Mucosa of rectum (tissue), 2 donors: ENCODE measurements at regions not wholly inside any gene's neighbourhood (a gene's known extent, or its start where the extent isn't known, plus 50 kb on each side); places are given as distances from the start of the nearest gene placed in this dataset.

ENCODE experiments used
- H3K27ac ChIP-seq, 2 donors: one replicate each; pipeline ENCODE4 v1.7.0; 2013; ENCODE audit warnings: inconsistent platforms in 2 of 2, low read depth in 2 of 2, low read length in 2 of 2
- H3K27me3 ChIP-seq, 2 donors: one replicate each; pipeline ENCODE4 v1.7.0; 2013; ENCODE audit warnings: low read length in 2 of 2; ENCODE audit not compliant: control insufficient read depth in 2 of 2, insufficient read depth in 2 of 2
- H3K36me3 ChIP-seq, 2 donors: one replicate each; pipeline ENCODE4 v1.7.0; 2013; ENCODE audit warnings: low read length in 2 of 2; ENCODE audit not compliant: control insufficient read depth in 2 of 2, insufficient read depth in 2 of 2
- H3K4me1 ChIP-seq, 2 donors: one replicate each; pipeline ENCODE4 v1.7.0; 2013; ENCODE audit warnings: low read length in 2 of 2, mild to moderate bottlenecking in 1 of 2; ENCODE audit not compliant: control insufficient read depth in 2 of 2, insufficient read depth in 2 of 2
- H3K4me3 ChIP-seq, 2 donors: one replicate each; pipeline ENCODE4 v1.7.0; 2013; ENCODE audit warnings: low read length in 2 of 2
- H3K9ac ChIP-seq, 2 donors: one replicate each; pipeline ENCODE4 v1.7.0; 2013; ENCODE audit warnings: low read length in 2 of 2, low read depth in 1 of 2, mild to moderate bottlenecking in 1 of 2
- H3K9me3 ChIP-seq, 2 donors: one replicate each; pipeline ENCODE4 v1.7.0; 2013; ENCODE audit warnings: low read length in 2 of 2; ENCODE audit not compliant: control insufficient read depth in 2 of 2
- donor health status: healthy.
- donor health status: Normal muscosa, but diverticular disease.

DNA sequence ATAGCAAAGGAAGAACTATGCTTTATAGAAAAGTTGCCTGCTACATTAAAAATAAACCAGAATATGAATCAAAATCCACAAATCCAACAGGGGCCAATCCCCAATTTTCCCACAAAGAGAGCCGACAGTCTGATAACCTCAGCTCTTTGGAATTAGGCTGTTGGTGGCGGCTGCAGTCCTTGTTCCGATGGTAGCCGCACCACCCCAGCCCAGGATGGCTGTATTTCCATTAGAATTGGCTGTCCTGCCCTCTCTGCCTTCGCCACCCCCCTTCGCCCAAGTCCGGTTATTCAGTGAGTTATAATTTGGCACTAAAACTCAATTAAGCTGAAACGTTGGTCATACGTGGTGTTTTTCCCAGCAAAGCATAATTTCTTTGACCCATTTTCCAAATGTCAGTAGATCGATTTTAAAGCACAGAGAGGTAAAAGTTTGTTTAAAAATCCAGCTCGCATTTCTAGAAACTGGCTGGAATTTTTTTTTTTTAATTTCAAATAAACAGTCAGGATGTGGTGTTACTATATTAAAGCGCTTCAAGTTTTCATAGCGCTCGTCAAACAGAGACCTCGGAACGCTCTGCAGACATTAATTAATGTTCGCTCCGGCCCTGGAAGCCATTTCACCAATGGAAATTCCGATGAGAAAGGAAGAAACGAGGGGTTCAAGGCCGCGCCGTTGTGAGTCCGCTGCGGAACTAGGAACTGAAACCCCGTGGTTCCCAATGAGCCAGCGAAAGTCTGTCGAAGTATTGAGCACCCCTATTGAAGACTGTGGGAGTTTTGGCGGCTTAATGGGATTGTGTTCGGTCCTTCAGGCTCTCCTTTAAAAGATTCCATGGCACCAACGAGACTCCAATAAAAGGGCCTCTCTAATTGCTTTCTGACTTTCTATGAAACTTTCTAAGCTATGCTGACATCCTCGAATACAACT is 104.8 kb upstream of the DIO3 start:
- H3K9ac ChIP-seq, result no peak overlapping the region
- no peaks in the 10 kb centered on the region for H3K9me3 ChIP-seq
- H3K36me3 ChIP-seq, result no peaks in the 10 kb centered on the region
- H3K27me3 ChIP-seq, result peaks cover 14 to 23% of the 10 kb centered on the region in 2 donors
- peaks cover 0 to 3% of the 10 kb centered on the region in 2 donors for H3K4me1 ChIP-seq
- no peak overlapping the region for H3K4me3 ChIP-seq
- no peak overlapping the region for H3K27ac ChIP-seq

DNA sequence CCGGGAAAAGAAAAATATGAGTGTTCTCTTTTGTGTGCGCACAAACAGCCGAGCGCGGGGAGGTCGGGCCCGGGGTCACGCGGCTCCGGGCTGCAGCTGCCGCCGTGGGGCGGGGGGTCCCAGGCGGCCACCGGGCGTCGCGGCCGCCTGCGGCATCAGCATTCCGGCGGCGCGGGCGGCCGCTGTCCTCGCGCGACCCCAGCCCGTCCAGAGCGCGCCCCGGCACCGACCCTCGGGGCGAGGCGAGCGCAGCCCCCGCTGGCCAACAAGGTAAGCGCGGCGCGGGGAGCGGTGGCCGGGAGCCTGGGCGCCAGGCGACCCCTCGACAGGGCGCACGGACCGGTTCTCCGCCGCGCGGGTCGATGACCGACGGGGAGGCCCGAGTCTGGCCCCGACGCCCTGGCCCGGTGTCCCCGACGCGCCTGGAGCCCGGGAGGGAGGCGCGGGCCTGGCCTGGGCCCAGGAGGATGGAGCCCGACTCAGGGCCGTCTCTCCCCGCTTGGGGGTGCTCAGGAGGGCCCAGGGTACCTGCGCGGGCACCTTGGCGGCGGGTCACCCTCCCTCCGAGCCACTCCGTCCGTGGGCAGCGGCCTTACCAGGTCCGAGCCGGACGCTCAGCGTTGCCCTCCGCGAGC is 103.9 kb upstream of the DIO3 start:
- Histone ChIP-seq H3K27me3 (peaks cover 14 to 23% of the 10 kb centered on the region in 2 donors), H3K9me3 (no peaks in the 10 kb centered on the region), H3K4me3 (no peak overlapping the region), H3K27ac (no peak overlapping the region), H3K4me1 (peaks cover 0 to 3% of the 10 kb centered on the region in 2 donors), H3K9ac (no peak overlapping the region), H3K36me3 (no peaks in the 10 kb centered on the region)

DNA sequence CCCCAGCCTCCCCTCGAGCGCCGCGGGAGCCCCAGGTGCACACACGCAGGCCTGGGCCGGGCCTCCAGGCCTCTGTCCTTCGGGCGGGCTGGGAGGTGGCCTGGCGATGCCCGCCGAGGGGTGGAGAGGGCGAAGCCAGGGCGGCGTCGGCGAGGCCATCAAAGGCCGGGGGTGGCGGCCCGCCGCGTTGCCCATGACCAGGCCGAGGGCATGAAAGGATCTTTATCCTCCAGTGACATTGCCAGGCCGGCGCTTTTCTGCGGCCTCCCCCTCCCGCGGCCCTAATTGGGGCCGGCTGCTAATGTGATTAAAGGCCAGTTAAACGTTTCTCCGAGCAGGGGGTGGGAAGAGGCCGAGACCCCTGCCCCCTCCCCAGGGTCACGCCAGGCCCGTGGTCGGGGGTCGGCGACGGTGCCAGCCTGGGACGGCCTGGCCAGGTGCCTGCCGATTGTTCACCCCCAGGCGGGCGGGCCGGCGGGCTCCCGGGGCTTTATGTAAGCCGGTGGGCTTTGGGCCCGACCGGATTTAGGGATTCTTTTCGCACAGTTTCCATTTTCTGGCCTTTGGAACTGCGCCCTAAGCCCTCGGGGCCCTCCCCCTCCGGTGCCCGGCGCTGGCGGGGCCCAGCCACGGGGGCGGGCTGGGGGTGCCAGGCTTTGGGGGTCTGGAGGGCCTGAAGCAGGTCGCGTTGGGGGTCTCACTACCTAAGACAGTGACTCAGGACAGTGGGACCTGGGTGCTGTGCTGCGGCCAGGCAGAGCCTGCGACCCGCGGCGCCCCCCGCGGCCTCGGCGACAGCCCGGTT is 103.2 kb upstream of the DIO3 start:
- no peak overlapping the region for H3K4me3 ChIP-seq
- H3K27me3 ChIP-seq, result peaks cover 14 to 23% of the 10 kb centered on the region in 2 donors
- no peak overlapping the region for H3K27ac ChIP-seq
- H3K9ac ChIP-seq, result no peak overlapping the region
- peaks cover 0 to 3% of the 10 kb centered on the region in 2 donors for H3K4me1 ChIP-seq
- no peaks in the 10 kb centered on the region for H3K9me3 ChIP-seq
- H3K36me3 ChIP-seq, result no peaks in the 10 kb centered on the region

DNA sequence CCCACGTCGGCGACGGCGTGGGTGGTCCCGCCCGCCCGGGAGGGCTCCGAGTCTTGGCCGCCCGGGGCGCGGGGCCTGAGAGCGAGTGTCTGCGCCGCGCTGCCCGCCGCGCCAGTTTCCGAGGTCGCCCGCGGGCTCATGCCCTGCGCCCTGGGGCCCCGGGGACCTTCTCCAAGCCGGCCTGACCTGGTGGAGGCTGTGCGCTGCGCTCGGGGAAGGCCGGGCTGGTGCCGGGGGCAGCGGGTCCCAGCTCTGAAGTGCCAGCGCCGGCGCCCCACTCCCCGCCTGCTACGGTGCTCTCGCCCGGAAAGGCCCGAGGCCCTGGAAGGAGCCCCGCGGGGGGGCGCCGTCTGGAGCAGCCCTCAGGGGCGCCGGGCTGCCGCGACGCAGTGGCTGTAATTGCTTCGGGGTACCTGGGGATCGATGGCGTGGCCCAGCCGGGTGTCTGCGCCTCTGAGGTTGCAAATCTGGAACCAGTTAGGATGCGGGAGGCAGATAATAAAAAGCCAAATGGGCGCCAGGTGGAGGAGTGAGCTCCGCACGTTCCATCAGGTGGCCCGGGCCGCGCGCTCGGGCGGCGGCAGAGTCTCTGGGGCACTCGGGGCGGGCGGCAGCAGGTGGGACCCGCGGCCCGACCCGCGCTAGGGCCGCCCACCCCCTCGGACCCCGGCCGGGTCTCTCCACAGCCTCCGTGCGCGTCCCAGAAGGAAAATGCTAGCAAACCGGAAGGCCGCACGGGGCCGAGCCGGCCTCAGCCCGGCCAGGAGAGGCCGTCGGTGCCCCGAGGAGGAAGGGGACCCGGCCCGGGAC is 102.3 kb upstream of the DIO3 start:
- H3K4me1 ChIP-seq, result peaks cover 0 to 3% of the 10 kb centered on the region in 2 donors
- no peak overlapping the region for H3K27ac ChIP-seq
- peaks cover 14 to 23% of the 10 kb centered on the region in 2 donors for H3K27me3 ChIP-seq
- H3K36me3 ChIP-seq, result no peaks in the 10 kb centered on the region
- no peak overlapping the region for H3K4me3 ChIP-seq
- H3K9ac ChIP-seq, result no peak overlapping the region
- H3K9me3 ChIP-seq, result no peaks in the 10 kb centered on the region

DNA sequence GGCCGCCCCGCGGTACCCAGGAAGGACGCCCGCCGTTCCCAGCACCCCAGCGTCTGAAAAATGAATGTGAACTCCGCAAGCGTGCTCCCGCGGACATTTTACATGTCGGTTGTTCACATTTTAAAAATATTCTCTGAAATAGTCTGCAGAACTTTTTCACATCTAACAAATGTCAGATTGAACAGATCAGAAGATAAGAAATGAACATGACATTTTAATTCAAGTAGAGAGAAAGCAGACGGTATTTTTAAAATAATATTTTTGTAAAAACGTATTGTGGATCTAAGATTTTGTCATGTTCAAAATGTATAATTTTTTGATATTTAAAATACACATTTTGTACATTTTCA is 101.8 kb upstream of the DIO3 start:
- H3K4me3 ChIP-seq, result no peak overlapping the region

DNA sequence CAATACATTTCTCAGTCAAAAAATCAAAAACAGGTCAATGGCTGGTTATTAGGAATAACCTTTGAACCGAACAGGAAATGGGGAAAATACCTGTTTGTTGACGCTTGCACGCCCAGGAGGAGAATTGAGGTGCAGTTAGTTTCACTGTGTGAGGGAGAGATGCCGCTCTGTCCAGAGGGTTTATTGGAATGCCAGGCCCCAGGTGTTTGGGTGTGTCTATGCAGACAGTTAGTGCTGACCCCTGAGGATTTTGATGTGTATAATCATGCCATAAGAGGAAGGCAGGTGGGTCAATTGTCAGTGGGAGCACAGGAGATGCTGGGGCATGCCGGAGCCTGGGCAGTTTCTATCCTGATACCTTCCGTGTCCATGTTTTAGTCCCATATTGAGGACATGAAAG is 100.8 kb upstream of the DIO3 start:
- no peak overlapping the region for H3K9ac ChIP-seq
- peaks cover 0 to 3% of the 10 kb centered on the region in 2 donors for H3K4me1 ChIP-seq
- peaks cover 10 to 17% of the 10 kb centered on the region in 2 donors for H3K27me3 ChIP-seq
- no peaks in the 10 kb centered on the region for H3K36me3 ChIP-seq
- no peak overlapping the region for H3K27ac ChIP-seq
- H3K9me3 ChIP-seq, result no peaks in the 10 kb centered on the region
- H3K4me3 ChIP-seq, result no peak overlapping the region

More for the DNA sequence above, 101.8 kb upstream of the DIO3 start:
- no peak overlapping the region for H3K9ac ChIP-seq
- H3K27me3 ChIP-seq, result peaks cover 14 to 23% of the 10 kb centered on the region in 2 donors
- H3K27ac ChIP-seq, result no peak overlapping the region
- no peaks in the 10 kb centered on the region for H3K36me3 ChIP-seq
- no peaks in the 10 kb centered on the region for H3K9me3 ChIP-seq
- H3K4me1 ChIP-seq, result peaks cover 0 to 3% of the 10 kb centered on the region in 2 donors

DNA sequence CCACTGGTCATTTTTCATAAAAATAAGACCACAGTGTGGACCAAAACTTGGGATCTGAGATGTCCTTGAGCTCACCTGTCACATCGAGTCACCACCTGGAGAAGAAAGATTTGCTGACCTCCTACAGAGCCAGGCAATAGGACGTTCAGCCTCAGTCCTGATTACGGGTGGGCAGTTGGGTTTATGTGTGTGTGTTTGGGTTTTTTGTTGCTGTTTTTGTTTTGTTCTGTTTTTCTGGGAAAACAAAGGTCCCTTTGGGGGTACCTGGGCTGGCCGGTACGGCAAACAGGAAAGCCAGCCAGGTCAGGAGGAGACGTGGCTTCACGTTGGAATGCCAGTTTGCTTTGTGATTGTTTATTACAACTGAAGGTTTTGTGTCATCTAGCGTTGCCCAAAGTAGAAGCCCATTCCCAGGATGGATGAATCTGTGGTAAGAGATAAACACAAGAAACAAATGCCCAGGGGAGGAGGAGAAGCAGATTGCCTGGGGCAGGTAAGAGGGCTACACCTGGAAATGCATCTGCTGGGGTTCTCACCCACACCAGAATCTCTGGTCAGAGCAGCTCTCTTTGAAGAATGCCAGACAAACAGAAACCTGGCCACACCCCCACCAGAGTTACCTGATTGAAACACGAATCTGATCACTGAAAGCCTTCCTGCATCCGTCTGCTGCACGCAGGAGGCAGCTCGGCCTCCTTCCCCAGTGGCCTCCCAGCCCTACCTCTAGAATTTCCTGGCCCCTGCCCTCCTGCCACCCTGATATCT is 100.1 kb upstream of the DIO3 start:
- Histone ChIP-seq H3K27ac (no peak overlapping the region), H3K36me3 (no peaks in the 10 kb centered on the region), H3K27me3 (peaks cover 9 to 15% of the 10 kb centered on the region in 2 donors), H3K9ac (no peak overlapping the region), H3K4me1 (peaks cover 0 to 3% of the 10 kb centered on the region in 2 donors), H3K4me3 (no peak overlapping the region), H3K9me3 (no peaks in the 10 kb centered on the region)

DNA sequence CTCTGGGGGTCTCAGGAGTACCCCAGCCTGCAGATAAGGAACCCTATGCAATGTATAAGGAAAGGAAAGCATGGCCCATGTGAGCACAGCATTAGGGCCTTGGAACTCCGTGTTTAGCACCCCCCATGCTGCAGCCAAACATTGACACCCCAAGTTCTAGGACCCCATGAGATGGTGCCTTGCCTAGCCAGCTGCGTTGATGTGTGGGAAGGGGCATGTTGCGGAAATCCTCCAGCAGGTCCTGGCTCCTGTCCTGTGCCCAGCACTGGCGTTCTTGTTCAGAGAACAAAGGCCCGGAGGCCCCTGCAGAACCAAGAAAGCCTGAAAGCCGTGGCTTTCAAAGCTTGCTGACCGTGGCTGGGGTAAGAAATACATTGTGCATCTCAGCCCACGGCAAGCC is 99.4 kb upstream of the DIO3 start:
- Histone ChIP-seq H3K27ac (no peak overlapping the region), H3K9me3 (no peaks in the 10 kb centered on the region), H3K4me1 (peaks cover 0 to 3% of the 10 kb centered on the region in 2 donors), H3K4me3 (no peak overlapping the region), H3K9ac (no peak overlapping the region), H3K27me3 (peaks cover 5 to 12% of the 10 kb centered on the region in 2 donors), H3K36me3 (no peaks in the 10 kb centered on the region)
